Urinary bladder (tissue), 3 donors: ENCODE measurements at regions not wholly inside any gene's neighbourhood (a gene's known extent, or its start where the extent isn't known, plus 50 kb on each side); places are given as distances from the start of the nearest gene placed in this dataset.

ENCODE experiments used
- DNase-seq: peaks from one replicate; pipeline ENCODE4 v3.0.0-alpha.2; 2015; ENCODE audit errors: extremely low spot score
- H3K27ac ChIP-seq: one replicate; pipeline ENCODE4 v1.5.1; 2013; ENCODE audit warnings: low read depth, mild to moderate bottlenecking, moderate library complexity
- H3K36me3 ChIP-seq: one replicate; pipeline ENCODE4 v1.6.1; 2013; ENCODE audit warnings: mild to moderate bottlenecking, moderate library complexity; ENCODE audit not compliant: insufficient read depth
- H3K4me1 ChIP-seq: one replicate; pipeline ENCODE4 v1.6.1; 2013; ENCODE audit warnings: mild to moderate bottlenecking, moderate library complexity; ENCODE audit not compliant: insufficient read depth
- H3K4me3 ChIP-seq: one replicate; pipeline ENCODE4 v1.5.1; 2013; ENCODE audit warnings: low read depth, low read length
- WGBS: extraction: QIAGEN DNeasy Blood & Tissue Kit; methylation state at CpG from one replicate; pipeline ENCODE4 v1.1.7; 2013; 5-methylcytosine and 5-hydroxymethylcytosine counted together
- donor health status: healthy with polysubstance abuse.
- donor health status: healthy.

- 94% methylated on average over 1 of the region's 1 CpG for WGBS
- H3K27ac ChIP-seq, result no peak overlapping the region
- no peaks in the 10 kb centered on the region for H3K4me1 ChIP-seq
Measured at GRCh38 chr9:115286411-115286810, 168.5 kb upstream of the TNC start.

GRCh38 chr9:115289757-115290208 is 171.8 kb upstream of the TNC start:
- Histone ChIP-seq H3K36me3 (no peaks in the 10 kb centered on the region), H3K4me3 (no peak overlapping the region), H3K27ac (no peak overlapping the region), H3K4me1 (peaks cover 2% of the 10 kb centered on the region)
- DNase-seq, result peak; percentile 61
- whole genome bisulfite sequencing, result 90% methylated on average over 1 of the region's 1 CpG

More at GRCh38 chr9:115286411-115286810, 168.5 kb upstream of the TNC start:
- no peak for DNase-seq
- Histone ChIP-seq H3K36me3 (no peaks in the 10 kb centered on the region), H3K4me3 (no peak overlapping the region)

GRCh38 chr9:115291841-115292240 is 173.9 kb upstream of the TNC start:
- 71% methylated on average over 3 of the region's 3 CpGs for WGBS
- Histone ChIP-seq H3K27ac (no peak overlapping the region), H3K36me3 (no peaks in the 10 kb centered on the region), H3K4me3 (no peak overlapping the region), H3K4me1 (peaks cover 2% of the 10 kb centered on the region)
- DNase-seq, result no peak

GRCh38 chr9:115292584-115293279 is 174.8 kb upstream of the TNC start:
- H3K27ac ChIP-seq, result no peak overlapping the region
- WGBS, result 82% methylated on average over 4 of the region's 4 CpGs

GRCh38 chr9:115295734-115296133 is 177.8 kb upstream of the TNC start:
- 95% methylated on average over 2 of the region's 2 CpGs for WGBS
- H3K4me3 ChIP-seq, result no peak overlapping the region
- H3K27ac ChIP-seq, result no peak overlapping the region
- no peak for DNase-seq
- peaks cover 2% of the 10 kb centered on the region for H3K4me1 ChIP-seq
- H3K36me3 ChIP-seq, result no peaks in the 10 kb centered on the region

More at GRCh38 chr9:115292584-115293279, 174.8 kb upstream of the TNC start:
- no peak for DNase-seq
- Histone ChIP-seq H3K4me3 (no peak overlapping the region), H3K4me1 (peaks cover 2% of the 10 kb centered on the region), H3K36me3 (no peaks in the 10 kb centered on the region)

DNA sequence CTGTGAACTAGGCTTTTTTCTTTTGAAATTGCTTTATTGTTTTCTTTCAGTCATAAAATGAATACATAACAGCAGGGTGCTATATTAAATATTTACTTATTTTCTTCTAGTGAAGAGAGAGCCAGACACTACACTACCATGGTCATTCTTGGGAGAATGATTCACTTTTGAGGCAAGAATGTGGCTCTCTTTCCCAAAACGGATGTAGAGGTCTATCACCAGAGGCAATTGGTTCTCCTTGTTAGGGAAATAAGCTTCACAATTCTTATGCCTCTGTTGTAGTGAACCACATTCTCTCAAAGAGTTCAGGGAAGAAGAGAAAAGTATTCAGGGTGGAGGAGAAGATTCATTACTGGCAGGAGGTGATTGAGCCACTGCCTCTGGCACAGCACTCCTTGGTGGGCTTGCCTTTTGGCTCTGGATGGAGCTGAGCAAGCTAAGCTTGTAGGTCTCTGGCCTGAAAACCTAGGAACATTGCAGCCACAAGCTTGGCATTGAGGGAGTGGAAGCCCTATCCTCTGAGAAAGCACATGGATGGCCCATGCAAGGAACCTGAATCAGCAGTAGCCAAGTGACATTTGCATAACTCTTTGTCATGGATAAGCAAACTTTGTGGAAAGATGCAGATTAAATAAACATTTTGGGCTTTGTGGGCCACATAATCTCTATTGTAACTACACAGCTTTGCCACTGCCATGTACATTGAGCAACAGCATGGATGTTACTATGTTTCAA is 179.0 kb upstream of the TNC start:
- DNase-seq, result no peak
- Histone ChIP-seq H3K4me3 (no peak overlapping the region), H3K27ac (no peak overlapping the region), H3K4me1 (peaks cover 2% of the 10 kb centered on the region), H3K36me3 (no peaks in the 10 kb centered on the region)
- WGBS, result 79% methylated on average over 1 of the region's 1 CpG

GRCh38 chr9:115300116-115300515 is 182.2 kb upstream of the TNC start:
- 83% methylated on average over 1 of the region's 1 CpG for WGBS
- Histone ChIP-seq H3K4me3 (no peak overlapping the region), H3K27ac (no peak overlapping the region), H3K36me3 (no peaks in the 10 kb centered on the region), H3K4me1 (no peaks in the 10 kb centered on the region)
- DNase-seq, result no peak

DNA sequence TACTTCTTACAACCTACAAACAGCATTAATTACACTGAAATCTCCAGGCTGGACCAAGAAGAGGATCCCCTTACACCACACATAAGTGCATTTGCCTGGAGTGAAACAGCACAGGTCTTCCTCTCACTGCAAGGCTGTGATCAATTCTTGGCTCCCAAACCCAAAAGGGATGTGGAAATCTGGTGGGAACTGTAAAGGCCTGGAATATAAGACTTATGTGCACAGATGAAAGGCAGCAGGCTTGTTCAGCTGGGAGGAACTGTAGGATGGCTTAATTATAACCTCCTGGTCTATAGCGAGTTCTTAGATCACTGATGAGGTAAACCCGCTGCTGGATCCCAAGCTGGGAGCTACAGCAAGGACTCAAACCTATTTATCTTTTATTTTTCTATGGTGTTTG is 182.9 kb upstream of the TNC start:
- 80% methylated on average over 2 of the region's 2 CpGs for WGBS
- H3K4me1 ChIP-seq, result no peaks in the 10 kb centered on the region
- H3K4me3 ChIP-seq, result no peak overlapping the region
- no peaks in the 10 kb centered on the region for H3K36me3 ChIP-seq
- no peak overlapping the region for H3K27ac ChIP-seq
- DNase-seq, result no peak

- 88% methylated on average over 5 of the region's 5 CpGs for WGBS
- Histone ChIP-seq H3K4me3 (no peak overlapping the region), H3K4me1 (no peaks in the 10 kb centered on the region), H3K36me3 (no peaks in the 10 kb centered on the region), H3K27ac (no peak overlapping the region)
- no peak for DNase-seq
Measured at GRCh38 chr9:115301581-115301980, 183.6 kb upstream of the TNC start.

- WGBS, result 44% methylated on average over 3 of the region's 3 CpGs
- DNase-seq, result no peak
Measured at GRCh38 chr9:115305543-115305942, 187.6 kb upstream of the TNC start.

GRCh38 chr9:115306865-115307264 is 188.9 kb upstream of the TNC start:
- no peak for DNase-seq
- Histone ChIP-seq H3K27ac (no peak overlapping the region), H3K4me1 (no peaks in the 10 kb centered on the region), H3K4me3 (no peak overlapping the region), H3K36me3 (no peaks in the 10 kb centered on the region)
- WGBS, result 61% methylated on average over 2 of the region's 2 CpGs

More at GRCh38 chr9:115305543-115305942, 187.6 kb upstream of the TNC start:
- H3K4me1 ChIP-seq, result no peaks in the 10 kb centered on the region
- no peaks in the 10 kb centered on the region for H3K36me3 ChIP-seq
- H3K4me3 ChIP-seq, result no peak overlapping the region
- no peak overlapping the region for H3K27ac ChIP-seq

DNA sequence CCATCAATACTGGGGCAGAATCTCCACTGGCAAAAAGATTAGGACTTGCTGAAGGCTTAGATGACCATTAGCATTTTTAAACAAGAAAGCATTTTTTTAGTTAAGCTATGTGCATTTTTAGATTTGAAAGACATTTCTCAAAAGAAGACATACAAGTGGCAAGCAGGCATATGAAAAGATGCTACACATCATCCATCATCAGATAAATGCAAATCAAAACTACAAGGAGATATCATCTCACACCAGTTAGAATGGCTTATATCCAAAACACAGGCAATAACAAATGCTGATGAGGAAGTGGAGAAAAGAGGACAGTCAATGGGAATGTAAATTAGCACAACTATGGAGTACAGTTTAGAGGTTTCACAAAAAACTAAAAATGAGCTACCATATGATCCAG is 195.6 kb upstream of the TNC start:
- H3K27ac ChIP-seq, result no peak overlapping the region
- H3K4me3 ChIP-seq, result no peak overlapping the region
- no peak for DNase-seq
- no peaks in the 10 kb centered on the region for H3K4me1 ChIP-seq
- H3K36me3 ChIP-seq, result no peaks in the 10 kb centered on the region

DNA sequence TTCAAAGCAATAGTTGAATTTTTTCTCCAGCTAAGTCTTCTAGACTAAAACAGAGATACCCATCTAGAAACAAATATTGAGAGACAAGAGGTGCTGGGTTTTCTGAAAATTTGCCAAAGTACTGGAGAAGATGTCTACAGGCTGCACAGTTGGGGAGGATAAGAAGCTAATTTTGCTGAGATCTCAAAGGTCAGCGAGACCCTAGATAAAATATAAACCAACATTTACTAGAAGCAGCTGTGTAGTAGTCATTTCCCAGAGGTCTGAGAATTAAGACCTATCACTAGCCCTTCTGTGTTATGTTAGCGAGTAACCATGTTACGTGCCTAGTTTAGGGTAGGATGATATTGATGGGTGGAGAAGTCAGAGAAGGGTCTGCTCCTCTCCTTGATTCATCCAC is 208.5 kb upstream of the TNC start:
- H3K36me3 ChIP-seq, result no peaks in the 10 kb centered on the region
- no peak overlapping the region for H3K27ac ChIP-seq
- H3K4me1 ChIP-seq, result peaks cover 2% of the 10 kb centered on the region
- no peak overlapping the region for H3K4me3 ChIP-seq
- no peak for DNase-seq
- WGBS, result 92% methylated on average over 3 of the region's 3 CpGs

GRCh38 chr9:115327436-115328122 is 209.6 kb upstream of the TNC start:
- Histone ChIP-seq H3K36me3 (no peaks in the 10 kb centered on the region), H3K4me1 (peaks cover 2% of the 10 kb centered on the region), H3K27ac (no peak overlapping the region), H3K4me3 (no peak overlapping the region)
- DNase-seq, result no peak
- WGBS, result 58% methylated on average over 2 of the region's 2 CpGs
